ENCODE measurements at regions not wholly inside any gene's neighbourhood (a gene's known extent, or its start where the extent isn't known, plus 50 kb on each side); places are given as distances from the start of the nearest gene placed in this dataset.
"Not testable (repeated sequence)": the region's sequence is repeated elsewhere in the genome, so short reads cannot be mapped to it uniquely, and the experiment has no call there.

- peak; percentile 30 for DNase-seq (ENCODE audit: low read depth)
- no peak overlapping the region for H3K4me3 ChIP-seq (ENCODE audit: control insufficient read depth, low read depth, low read length)
- TF ChIP-seq CTCF (conservative IDR thresholded peaks at IDR 0.05; ENCODE audit: control insufficient read depth, insufficient read depth, low read depth, low read length), result no peak
These were observed 162.4 kb upstream of the ZNF608 start for GRCh38 chr5:124908581-124909451.

GRCh38 chr5:124909734-124910133, 163.3 kb upstream of the ZNF608 start:
- H3K4me3 ChIP-seq (ENCODE audit: control insufficient read depth, low read depth, low read length), result no peak overlapping the region
- TF ChIP-seq CTCF (conservative IDR thresholded peaks at IDR 0.05; ENCODE audit: control insufficient read depth, insufficient read depth, low read depth, low read length), result no peak
- no peak for DNase-seq (ENCODE audit: low read depth)

- no peak for DNase-seq (ENCODE audit: low read depth)
- H3K4me3 ChIP-seq (ENCODE audit: control insufficient read depth, low read depth, low read length), result no peak overlapping the region
- no peak for TF ChIP-seq CTCF (conservative IDR thresholded peaks at IDR 0.05; ENCODE audit: control insufficient read depth, insufficient read depth, low read depth, low read length)
These were observed 164.0 kb upstream of the ZNF608 start for GRCh38 chr5:124910354-124911016.

GRCh38 chr5:124912638-124913328, 166.3 kb upstream of the ZNF608 start:
- H3K4me3 ChIP-seq (ENCODE audit: control insufficient read depth, low read depth, low read length), result no peak overlapping the region
- no peak for DNase-seq (ENCODE audit: low read depth)
- no peak for TF ChIP-seq CTCF (conservative IDR thresholded peaks at IDR 0.05; ENCODE audit: control insufficient read depth, insufficient read depth, low read depth, low read length)

GRCh38 chr5:124913329-124913653, 166.9 kb upstream of the ZNF608 start:
- DNase-seq (ENCODE audit: low read depth), result no peak
- no peak for TF ChIP-seq CTCF (conservative IDR thresholded peaks at IDR 0.05; ENCODE audit: control insufficient read depth, insufficient read depth, low read depth, low read length)

GRCh38 chr5:124916313-124916712, 169.9 kb upstream of the ZNF608 start:
- DNase-seq (ENCODE audit: low read depth); H3K4me3 ChIP-seq (ENCODE audit: control insufficient read depth, low read depth, low read length): not testable (repeated sequence)

More at GRCh38 chr5:124913329-124913653, 166.9 kb upstream of the ZNF608 start:
- no peak overlapping the region for H3K4me3 ChIP-seq (ENCODE audit: control insufficient read depth, low read depth, low read length)

- TF ChIP-seq CTCF (conservative IDR thresholded peaks at IDR 0.05; ENCODE audit: control insufficient read depth, insufficient read depth, low read depth, low read length), result no peak
- no peak for DNase-seq (ENCODE audit: low read depth)
- no peak overlapping the region for H3K4me3 ChIP-seq (ENCODE audit: control insufficient read depth, low read depth, low read length)
These were observed 172.2 kb upstream of the ZNF608 start for GRCh38 chr5:124918618-124919017.

Measured in fibroblast of mammary gland (primary cell).